ENCODE measurements at regions not wholly inside any gene's neighbourhood (a gene's known extent, or its start where the extent isn't known, plus 50 kb on each side); places are given as distances from the start of the nearest gene placed in this dataset.

- Histone ChIP-seq H2BK12ac (ENCODE audit: low read length) (no peak overlapping the region), H3K4ac (ENCODE audit: low read length) (no peak overlapping the region), H3K79me1 (ENCODE audit: low read depth, low read length) (no peaks in the 10 kb centered on the region), H2AK5ac (ENCODE audit: low read depth, low read length) (peak overlapping the region; percentile 12), H2BK5ac (ENCODE audit: low read length) (no peak overlapping the region), H2BK120ac (ENCODE audit: low read depth, low read length) (no peak overlapping the region), H3K18ac (ENCODE audit: low read length) (peak overlapping the region; percentile 20), H3K4me1 (ENCODE audit: control insufficient read depth in 2 of 2, insufficient read depth in 1 of 2, low read depth in 1 of 2, low read length in 2 of 2) (peaks cover 17 to 35% of the 10 kb centered on the region in 2 donors), H3K9me3 (replicated peaks in 1 of 2; ENCODE audit: control insufficient read depth in 2 of 2, insufficient read depth in 1 of 2, low read depth in 1 of 2, low read length in 2 of 2) (peaks cover 0 to 7% of the 10 kb centered on the region in 2 donors), H3K23ac (ENCODE audit: low read depth, low read length, poor library complexity) (no peak overlapping the region), H3K27me3 (ENCODE audit: control insufficient read depth in 3 of 3, insufficient read depth in 3 of 3, low read depth in 1 of 3, low read length in 3 of 3) (no peaks in the 10 kb centered on the region), H3K36me3 (replicated peaks in 1 of 2; ENCODE audit: control insufficient read depth in 2 of 2, insufficient read depth in 2 of 2, low read length in 2 of 2) (no peaks in the 10 kb centered on the region), H3K27ac (replicated peaks; ENCODE audit: low read length) (peak overlapping the region; percentile 72), H3K9ac (ENCODE audit: low read depth, low read length, poor library complexity) (no peak overlapping the region), H3K14ac (ENCODE audit: low read length) (no peak overlapping the region), H3K4me2 (ENCODE audit: insufficient read depth, low read length, poor library complexity, severe bottlenecking) (no peak overlapping the region), H4K91ac (ENCODE audit: low read depth, low read length, poor library complexity) (no peak overlapping the region), H2AFZ (ENCODE audit: low read length) (no peak overlapping the region), H2BK15ac (ENCODE audit: low read length) (no peak overlapping the region), H4K8ac (ENCODE audit: low read depth, low read length) (no peak overlapping the region), H3K4me3 (ENCODE audit: low read length in 2 of 2) (no peak overlapping the region)
- WGBS, 2 donors (ENCODE audit: extremely low coverage in 2 of 2, insufficient read length in 2 of 2, insufficient replicate concordance in 1 of 2), result no CpG with 5 or more reads among the region's 1 CpG
- DNase-seq (ENCODE audit: low spot score), result peak; percentile 40
Observed at GRCh38 chr11:19365743-19366410, 125.1 kb upstream of the E2F8 start.

GRCh38 chr11:19359221-19360000 is 118.7 kb upstream of the E2F8 start:
- Histone ChIP-seq H3K9ac (ENCODE audit: low read depth, low read length, poor library complexity) (no peak overlapping the region), H3K14ac (ENCODE audit: low read length) (no peak overlapping the region), H3K4ac (ENCODE audit: low read length) (no peak overlapping the region), H3K27me3 (ENCODE audit: control insufficient read depth in 3 of 3, insufficient read depth in 3 of 3, low read depth in 1 of 3, low read length in 3 of 3) (no peaks in the 10 kb centered on the region), H3K9me3 (replicated peaks in 1 of 2; ENCODE audit: control insufficient read depth in 2 of 2, insufficient read depth in 1 of 2, low read depth in 1 of 2, low read length in 2 of 2) (no peaks in the 10 kb centered on the region), H3K27ac (replicated peaks; ENCODE audit: low read length) (no peak overlapping the region), H3K4me2 (ENCODE audit: insufficient read depth, low read length, poor library complexity, severe bottlenecking) (no peak overlapping the region), H3K23ac (ENCODE audit: low read depth, low read length, poor library complexity) (no peak overlapping the region), H2BK120ac (ENCODE audit: low read depth, low read length) (no peak overlapping the region), H2AK5ac (ENCODE audit: low read depth, low read length) (no peak overlapping the region), H2BK12ac (ENCODE audit: low read length) (no peak overlapping the region), H2AFZ (ENCODE audit: low read length) (no peak overlapping the region), H4K8ac (ENCODE audit: low read depth, low read length) (no peak overlapping the region), H3K18ac (ENCODE audit: low read length) (no peak overlapping the region), H3K79me1 (ENCODE audit: low read depth, low read length) (no peaks in the 10 kb centered on the region), H3K36me3 (replicated peaks in 1 of 2; ENCODE audit: control insufficient read depth in 2 of 2, insufficient read depth in 2 of 2, low read length in 2 of 2) (no peaks in the 10 kb centered on the region), H3K4me1 (ENCODE audit: control insufficient read depth in 2 of 2, insufficient read depth in 1 of 2, low read depth in 1 of 2, low read length in 2 of 2) (peaks cover 13 to 26% of the 10 kb centered on the region in 2 donors), H4K91ac (ENCODE audit: low read depth, low read length, poor library complexity) (no peak overlapping the region), H3K4me3 (ENCODE audit: low read length in 2 of 2) (no peak overlapping the region), H2BK5ac (ENCODE audit: low read length) (no peak overlapping the region), H2BK15ac (ENCODE audit: low read length) (no peak overlapping the region)
- no CpG with 5 or more reads among the region's 7 CpGs for WGBS, 2 donors (ENCODE audit: extremely low coverage in 2 of 2, insufficient read length in 2 of 2, insufficient replicate concordance in 1 of 2)
- DNase-seq (ENCODE audit: low spot score), result peak; percentile 36

GRCh38 chr11:19357943-19358342 is 117.2 kb upstream of the E2F8 start:
- H3K79me1 ChIP-seq (ENCODE audit: low read depth, low read length), result no peaks in the 10 kb centered on the region
- H3K27me3 ChIP-seq (ENCODE audit: control insufficient read depth in 3 of 3, insufficient read depth in 3 of 3, low read depth in 1 of 3, low read length in 3 of 3), result no peaks in the 10 kb centered on the region
- no peak overlapping the region for H2BK15ac ChIP-seq (ENCODE audit: low read length)
- no peak overlapping the region for H3K23ac ChIP-seq (ENCODE audit: low read depth, low read length, poor library complexity)
- peaks cover 15 to 23% of the 10 kb centered on the region in 2 donors for H3K4me1 ChIP-seq (ENCODE audit: control insufficient read depth in 2 of 2, insufficient read depth in 1 of 2, low read depth in 1 of 2, low read length in 2 of 2)
- no peak overlapping the region for H4K91ac ChIP-seq (ENCODE audit: low read depth, low read length, poor library complexity)
- H3K36me3 ChIP-seq (replicated peaks in 1 of 2; ENCODE audit: control insufficient read depth in 2 of 2, insufficient read depth in 2 of 2, low read length in 2 of 2), result peaks cover 0 to 2% of the 10 kb centered on the region in 2 donors
- no peak overlapping the region for H2BK5ac ChIP-seq (ENCODE audit: low read length)
- H3K4ac ChIP-seq (ENCODE audit: low read length), result no peak overlapping the region
- no peak overlapping the region for H3K4me2 ChIP-seq (ENCODE audit: insufficient read depth, low read length, poor library complexity, severe bottlenecking)
- no peak overlapping the region for H3K4me3 ChIP-seq (ENCODE audit: low read length in 2 of 2)
- H4K8ac ChIP-seq (ENCODE audit: low read depth, low read length), result no peak overlapping the region
- no peak overlapping the region for H3K14ac ChIP-seq (ENCODE audit: low read length)
- H3K9ac ChIP-seq (ENCODE audit: low read depth, low read length, poor library complexity), result no peak overlapping the region
- H3K18ac ChIP-seq (ENCODE audit: low read length), result no peak overlapping the region
- no peak overlapping the region for H2AFZ ChIP-seq (ENCODE audit: low read length)
- no peak overlapping the region for H2AK5ac ChIP-seq (ENCODE audit: low read depth, low read length)
- no peak overlapping the region for H2BK12ac ChIP-seq (ENCODE audit: low read length)
- H2BK120ac ChIP-seq (ENCODE audit: low read depth, low read length), result no peak overlapping the region
- no peak for DNase-seq (ENCODE audit: low spot score)
- WGBS, 2 donors (ENCODE audit: extremely low coverage in 2 of 2, insufficient read length in 2 of 2, insufficient replicate concordance in 1 of 2), result no CpG with 5 or more reads among the region's 3 CpGs
- no peak overlapping the region for H3K27ac ChIP-seq (replicated peaks; ENCODE audit: low read length)
- H3K9me3 ChIP-seq (replicated peaks in 1 of 2; ENCODE audit: control insufficient read depth in 2 of 2, insufficient read depth in 1 of 2, low read depth in 1 of 2, low read length in 2 of 2), result no peaks in the 10 kb centered on the region

- Histone ChIP-seq H3K18ac (ENCODE audit: low read length) (no peak overlapping the region), H3K14ac (ENCODE audit: low read length) (no peak overlapping the region), H3K23ac (ENCODE audit: low read depth, low read length, poor library complexity) (no peak overlapping the region), H2AFZ (ENCODE audit: low read length) (no peak overlapping the region), H3K27ac (replicated peaks; ENCODE audit: low read length) (no peak overlapping the region), H2BK15ac (ENCODE audit: low read length) (no peak overlapping the region), H3K9ac (ENCODE audit: low read depth, low read length, poor library complexity) (no peak overlapping the region), H3K4me2 (ENCODE audit: insufficient read depth, low read length, poor library complexity, severe bottlenecking) (no peak overlapping the region), H2BK5ac (ENCODE audit: low read length) (no peak overlapping the region), H2AK5ac (ENCODE audit: low read depth, low read length) (no peak overlapping the region), H3K9me3 (replicated peaks in 1 of 2; ENCODE audit: control insufficient read depth in 2 of 2, insufficient read depth in 1 of 2, low read depth in 1 of 2, low read length in 2 of 2) (no peaks in the 10 kb centered on the region), H3K27me3 (ENCODE audit: control insufficient read depth in 3 of 3, insufficient read depth in 3 of 3, low read depth in 1 of 3, low read length in 3 of 3) (no peaks in the 10 kb centered on the region), H3K4me3 (ENCODE audit: low read length in 2 of 2) (no peak overlapping the region), H4K8ac (ENCODE audit: low read depth, low read length) (no peak overlapping the region), H2BK120ac (ENCODE audit: low read depth, low read length) (no peak overlapping the region), H4K91ac (ENCODE audit: low read depth, low read length, poor library complexity) (no peak overlapping the region), H3K4me1 (ENCODE audit: control insufficient read depth in 2 of 2, insufficient read depth in 1 of 2, low read depth in 1 of 2, low read length in 2 of 2) (peaks cover 18 to 26% of the 10 kb centered on the region in 2 donors), H3K4ac (ENCODE audit: low read length) (no peak overlapping the region), H3K79me1 (ENCODE audit: low read depth, low read length) (no peaks in the 10 kb centered on the region), H3K36me3 (replicated peaks in 1 of 2; ENCODE audit: control insufficient read depth in 2 of 2, insufficient read depth in 2 of 2, low read length in 2 of 2) (peaks cover 0 to 12% of the 10 kb centered on the region in 2 donors), H2BK12ac (ENCODE audit: low read length) (no peak overlapping the region)
- no CpG with 5 or more reads among the region's 1 CpG for WGBS, 2 donors (ENCODE audit: extremely low coverage in 2 of 2, insufficient read length in 2 of 2, insufficient replicate concordance in 1 of 2)
- DNase-seq (ENCODE audit: low spot score), result no peak
Observed at GRCh38 chr11:19355601-19356000, 114.9 kb upstream of the E2F8 start.

All from neuronal stem cell (in vitro differentiated cells).